AG20443 (cell line): ENCODE measurements at regions not wholly inside any gene's neighbourhood (a gene's known extent, or its start where the extent isn't known, plus 50 kb on each side); places are given as distances from the start of the nearest gene placed in this dataset.
"Not testable (repeated sequence)": the region's sequence is repeated elsewhere in the genome, so short reads cannot be mapped to it uniquely, and the experiment has no call there.

Experiments used
- DNase-seq: peaks from one replicate; pipeline ENCODE4 v3.0.0; 2012; ENCODE audit warnings: low spot score, mixed read lengths

GRCh38 chr2:132068407-132068806, 93.3 kb downstream of the ANKRD30BL start:
- DNase-seq = not testable (repeated sequence)

GRCh38 chr2:132065391-132065790, 96.4 kb downstream of the ANKRD30BL start:
- not testable (repeated sequence) for DNase-seq

- DNase-seq = not testable (repeated sequence)
These were observed 122.0 kb downstream of the ANKRD30BL start for GRCh38 chr2:132039609-132040236.

- not testable (repeated sequence) for DNase-seq
These were observed 122.9 kb downstream of the ANKRD30BL start for GRCh38 chr2:132038883-132039235.

GRCh38 chr2:132038179-132038882, 123.4 kb downstream of the ANKRD30BL start:
- DNase-seq = peak; percentile 3

- peak; percentile 27 for DNase-seq
These were observed 124.1 kb downstream of the ANKRD30BL start for GRCh38 chr2:132037527-132038178.

- DNase-seq = no peak
These were observed 127.1 kb downstream of the ANKRD30BL start for GRCh38 chr2:132034646-132035045.

GRCh38 chr2:132033949-132034348, 127.8 kb downstream of the ANKRD30BL start:
- DNase-seq = no peak

GRCh38 chr2:132033365-132033764, 128.4 kb downstream of the ANKRD30BL start:
- no peak for DNase-seq

GRCh38 chr2:132012046-132012445, 149.7 kb downstream of the ANKRD30BL start:
- not testable (repeated sequence) for DNase-seq

- peak; percentile 6 for DNase-seq
These were observed 151.8 kb downstream of the ANKRD30BL start for GRCh38 chr2:132009874-132010521.

- DNase-seq = no peak
These were observed 152.4 kb downstream of the ANKRD30BL start for GRCh38 chr2:132009177-132009873.

- DNase-seq = not testable (repeated sequence)
These were observed 171.0 kb downstream of the ANKRD30BL start for GRCh38 chr2:131990751-131991150.

GRCh38 chr2:131966671-131967070, 195.1 kb downstream of the ANKRD30BL start:
- DNase-seq = not testable (repeated sequence)

- DNase-seq = peak; percentile 0
These were observed 195.5 kb downstream of the ANKRD30BL start for GRCh38 chr2:131966256-131966655.

GRCh38 chr2:131958019-131958609, 203.6 kb downstream of the ANKRD30BL start:
- DNase-seq = not testable (repeated sequence)

- DNase-seq = not testable (repeated sequence)
These were observed 213.1 kb downstream of the ANKRD30BL start for GRCh38 chr2:131948641-131949040.

- not testable (repeated sequence) for DNase-seq
These were observed 238.5 kb downstream of the ANKRD30BL start for GRCh38 chr2:131923287-131923686.

GRCh38 chr2:131922854-131923253, 238.9 kb downstream of the ANKRD30BL start:
- DNase-seq = not testable (repeated sequence)
